ENCODE measurements at regions not wholly inside any gene's neighbourhood (a gene's known extent, or its start where the extent isn't known, plus 50 kb on each side); places are given as distances from the start of the nearest gene placed in this dataset.

GRCh38 chr2:76516861-76517573 lies 806.3 kb upstream of the GCFC2 start:
- no peaks in the 10 kb centered on the region for H3K9me3 ChIP-seq (ENCODE audit: low read depth)
- H3K27ac ChIP-seq = no peak overlapping the region
- 94% methylated on average over 1 of the region's 1 CpG for WGBS (ENCODE audit: low lambda C conversion rate, missing lambda C conversion rate)
- H3K36me3 ChIP-seq (replicated peaks; ENCODE audit: insufficient read depth, low read depth) = no peaks in the 10 kb centered on the region
- no peaks in the 10 kb centered on the region for H3K79me2 ChIP-seq
- no peak for TF ChIP-seq CTCF (IDR thresholded peaks at IDR 0.05; ENCODE audit: poor library complexity)
- no peak for TF ChIP-seq EZH2 (IDR thresholded peaks at IDR 0.05; ENCODE audit: borderline replicate concordance)
- no peak for TF ChIP-seq EZH2phosphoT487 (IDR thresholded peaks at IDR 0.05; ENCODE audit: low read depth, severe bottlenecking, unreplicated experiment)
- H3K4me1 ChIP-seq (ENCODE audit: insufficient read depth) = no peaks in the 10 kb centered on the region
- H2AFZ ChIP-seq = no peak overlapping the region
- no peaks in the 10 kb centered on the region for H4K20me1 ChIP-seq (ENCODE audit: insufficient read depth, poor library complexity, severe bottlenecking)
- no peak overlapping the region for H3K4me3 ChIP-seq
- H3K4me2 ChIP-seq = no peak overlapping the region
- DNase-seq (ENCODE audit: low spot score) = no peak
- H3K27me3 ChIP-seq = no peaks in the 10 kb centered on the region
- H3K9me2 ChIP-seq (replicated peaks; ENCODE audit: insufficient read depth) = no peaks in the 10 kb centered on the region

- H3K27me3 ChIP-seq = no peaks in the 10 kb centered on the region
- H3K4me2 ChIP-seq = no peak overlapping the region
- H3K79me2 ChIP-seq = no peaks in the 10 kb centered on the region
- WGBS (ENCODE audit: low lambda C conversion rate, missing lambda C conversion rate) = 72% methylated on average over 4 of the region's 4 CpGs
- no peaks in the 10 kb centered on the region for H3K9me2 ChIP-seq (replicated peaks; ENCODE audit: insufficient read depth)
- TF ChIP-seq EZH2phosphoT487 (IDR thresholded peaks at IDR 0.05; ENCODE audit: low read depth, severe bottlenecking, unreplicated experiment) (no peak), EZH2 (IDR thresholded peaks at IDR 0.05; ENCODE audit: borderline replicate concordance) (no peak), CTCF (IDR thresholded peaks at IDR 0.05; ENCODE audit: poor library complexity) (no peak)
- no peak overlapping the region for H3K4me3 ChIP-seq
- no peaks in the 10 kb centered on the region for H4K20me1 ChIP-seq (ENCODE audit: insufficient read depth, poor library complexity, severe bottlenecking)
- H3K4me1 ChIP-seq (ENCODE audit: insufficient read depth) = no peaks in the 10 kb centered on the region
- no peaks in the 10 kb centered on the region for H3K9me3 ChIP-seq (ENCODE audit: low read depth)
- H3K36me3 ChIP-seq (replicated peaks; ENCODE audit: insufficient read depth, low read depth) = no peaks in the 10 kb centered on the region
- no peak for DNase-seq (ENCODE audit: low spot score)
- H2AFZ ChIP-seq = no peak overlapping the region
- no peak overlapping the region for H3K27ac ChIP-seq
Observed at GRCh38 chr2:76512201-76512820, 801.6 kb upstream of the GCFC2 start.

GRCh38 chr2:76506538-76506937 lies 795.8 kb upstream of the GCFC2 start:
- H3K27ac ChIP-seq = no peak overlapping the region
- DNase-seq (ENCODE audit: low spot score) = no peak
- no peaks in the 10 kb centered on the region for H3K36me3 ChIP-seq (replicated peaks; ENCODE audit: insufficient read depth, low read depth)
- no peaks in the 10 kb centered on the region for H3K4me1 ChIP-seq (ENCODE audit: insufficient read depth)
- no peak overlapping the region for H3K4me2 ChIP-seq
- H3K27me3 ChIP-seq = no peaks in the 10 kb centered on the region
- no peaks in the 10 kb centered on the region for H4K20me1 ChIP-seq (ENCODE audit: insufficient read depth, poor library complexity, severe bottlenecking)
- no peak overlapping the region for H2AFZ ChIP-seq
- H3K9me2 ChIP-seq (replicated peaks; ENCODE audit: insufficient read depth) = no peaks in the 10 kb centered on the region
- H3K9me3 ChIP-seq (ENCODE audit: low read depth) = no peaks in the 10 kb centered on the region
- no peak overlapping the region for H3K4me3 ChIP-seq
- WGBS (ENCODE audit: low lambda C conversion rate, missing lambda C conversion rate) = 86% methylated on average over 6 of the region's 6 CpGs
- H3K79me2 ChIP-seq = no peaks in the 10 kb centered on the region
- no peak for TF ChIP-seq EZH2 (IDR thresholded peaks at IDR 0.05; ENCODE audit: borderline replicate concordance)
- TF ChIP-seq CTCF (IDR thresholded peaks at IDR 0.05; ENCODE audit: poor library complexity) = no peak
- no peak for TF ChIP-seq EZH2phosphoT487 (IDR thresholded peaks at IDR 0.05; ENCODE audit: low read depth, severe bottlenecking, unreplicated experiment)

All from hepatocyte (in vitro differentiated cells).